Skeletal muscle satellite cell (primary cell): ENCODE measurements at regions not wholly inside any gene's neighbourhood (a gene's known extent, or its start where the extent isn't known, plus 50 kb on each side); places are given as distances from the start of the nearest gene placed in this dataset.

Source experiments
- H3K27me3 ChIP-seq: 2 replicates; pipeline ENCODE4 v1.7.0; 2013; ENCODE audit warnings: low read length; ENCODE audit not compliant: control insufficient read depth, insufficient read depth
- H3K36me3 ChIP-seq: 2 replicates; pipeline ENCODE4 v1.7.0; 2013; ENCODE audit warnings: mild to moderate bottlenecking, control low read depth, low read length; ENCODE audit not compliant: insufficient read depth
- H3K4me1 ChIP-seq: 2 replicates; pipeline ENCODE4 v1.7.0; 2013; ENCODE audit warnings: low read length; ENCODE audit not compliant: control insufficient read depth, insufficient read depth
- H3K4me2 ChIP-seq: 2 replicates; pipeline ENCODE4 v1.7.0; 2013; ENCODE audit warnings: mild to moderate bottlenecking, low read length
- H3K4me3 ChIP-seq: 2 replicates; pipeline ENCODE4 v1.7.0; 2013; ENCODE audit warnings: low read length
- H3K9ac ChIP-seq: 2 replicates; pipeline ENCODE4 v1.7.0; 2013; ENCODE audit warnings: mild to moderate bottlenecking, low read depth, low read length, moderate library complexity
- H3K9me3 ChIP-seq: replicated peaks from 2 replicates; pipeline ENCODE4 v1.7.0; 2013; ENCODE audit warnings: mild to moderate bottlenecking, control low read depth, low read length

GRCh38 chrX:118167361-118167760, 50.8 kb upstream of the KLHL13 start:
- Histone ChIP-seq H3K9ac (no peak overlapping the region), H3K9me3 (no peaks in the 10 kb centered on the region), H3K27me3 (peaks cover 3% of the 10 kb centered on the region), H3K36me3 (no peaks in the 10 kb centered on the region), H3K4me3 (no peak overlapping the region), H3K4me2 (no peak overlapping the region), H3K4me1 (peaks cover 4% of the 10 kb centered on the region)

DNA sequence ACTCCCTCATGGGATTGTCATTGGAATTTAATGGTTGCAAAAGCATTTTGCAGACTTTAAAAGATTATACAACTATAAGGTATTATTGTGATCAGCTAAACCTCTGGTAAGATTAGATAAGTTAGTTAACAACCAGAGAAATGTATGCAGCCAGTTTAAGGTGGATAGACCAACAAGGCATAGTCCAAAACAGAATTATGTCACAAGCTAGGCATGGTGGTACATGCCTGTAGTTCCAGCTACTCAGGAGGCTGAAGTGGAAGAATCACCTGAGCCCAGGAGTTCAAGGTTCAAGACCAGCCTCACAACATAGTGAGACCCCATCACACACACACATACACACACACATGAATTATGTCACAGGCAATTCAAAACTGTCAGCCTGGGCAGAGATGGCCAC, 54.7 kb upstream of the KLHL13 start:
- Histone ChIP-seq H3K36me3 (no peaks in the 10 kb centered on the region), H3K4me3 (no peak overlapping the region), H3K9ac (no peak overlapping the region), H3K4me1 (no peaks in the 10 kb centered on the region), H3K4me2 (no peak overlapping the region), H3K9me3 (no peaks in the 10 kb centered on the region), H3K27me3 (peaks cover 3% of the 10 kb centered on the region)

DNA sequence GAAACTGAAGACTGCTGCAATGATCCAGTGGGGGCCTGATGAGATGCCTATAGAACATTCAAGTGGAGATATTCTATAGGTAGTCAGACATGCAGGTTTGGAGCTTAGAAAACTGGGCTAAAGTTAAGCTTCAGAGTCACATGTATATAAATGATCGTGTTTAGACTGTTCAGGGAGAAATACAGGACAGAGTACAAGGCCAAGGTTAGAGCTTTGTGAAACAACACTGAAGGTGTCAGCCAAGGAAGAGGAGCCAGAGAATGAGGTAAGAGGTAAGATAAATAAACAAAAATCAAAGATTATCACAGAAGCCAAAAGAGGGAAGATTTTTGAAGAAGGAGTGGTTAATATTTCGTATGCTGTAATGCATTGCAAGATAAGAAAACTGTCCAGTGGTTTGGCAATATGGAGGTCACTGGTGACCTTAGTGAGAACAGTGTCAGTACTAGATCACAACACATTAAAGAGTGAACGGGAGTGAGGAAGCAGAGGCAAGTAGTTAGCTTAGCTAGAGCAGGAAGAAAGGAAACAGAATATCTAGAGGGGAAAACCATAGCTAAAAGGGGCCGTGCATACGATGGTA, 58.0 kb upstream of the KLHL13 start:
- Histone ChIP-seq H3K4me3 (no peak overlapping the region), H3K9me3 (no peaks in the 10 kb centered on the region), H3K27me3 (no peaks in the 10 kb centered on the region), H3K4me1 (no peaks in the 10 kb centered on the region), H3K4me2 (no peak overlapping the region), H3K36me3 (no peaks in the 10 kb centered on the region), H3K9ac (no peak overlapping the region)

DNA sequence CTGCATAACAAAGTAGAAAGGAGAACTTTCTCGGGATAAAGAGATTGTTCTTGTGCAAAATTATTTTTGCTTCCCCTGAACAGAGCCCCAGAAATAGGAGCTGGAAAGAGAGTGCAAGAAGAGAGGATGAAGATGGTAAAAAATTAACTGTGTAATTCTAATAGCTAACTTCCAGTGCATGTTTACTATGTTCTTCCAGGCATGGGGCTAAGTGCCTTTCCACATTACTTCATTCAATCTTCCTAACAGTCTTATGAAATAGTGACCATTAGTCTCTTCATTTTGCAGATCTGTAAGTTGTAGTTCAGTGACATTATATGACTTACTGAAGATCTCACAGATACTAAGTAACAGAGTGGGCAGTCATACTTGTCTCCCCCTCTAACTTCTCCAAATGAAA, 61.1 kb upstream of the KLHL13 start:
- Histone ChIP-seq H3K4me2 (no peak overlapping the region), H3K27me3 (no peaks in the 10 kb centered on the region), H3K4me1 (peaks cover 8% of the 10 kb centered on the region), H3K4me3 (no peak overlapping the region), H3K36me3 (no peaks in the 10 kb centered on the region), H3K9me3 (no peaks in the 10 kb centered on the region), H3K9ac (no peak overlapping the region)

DNA sequence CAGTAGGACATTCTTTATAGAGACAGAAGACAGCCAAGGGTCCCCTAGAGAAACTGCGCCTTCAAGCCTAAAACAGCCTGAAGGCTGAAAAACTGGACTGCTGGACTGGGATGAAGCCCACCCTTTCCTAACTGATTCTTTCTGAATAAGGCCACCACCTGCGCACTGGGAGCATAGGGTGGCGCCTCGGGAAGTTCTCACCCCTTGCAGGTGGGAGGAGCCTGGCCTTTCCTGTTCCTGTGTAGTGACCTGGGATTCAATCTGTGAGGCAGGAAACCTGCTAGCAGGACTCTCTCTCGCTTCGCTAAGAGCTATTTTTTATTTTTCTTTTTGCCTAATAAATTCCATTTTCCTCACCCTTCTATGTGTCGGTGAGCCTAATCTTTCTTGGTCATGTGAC, 61.8 kb upstream of the KLHL13 start:
- H3K9me3 ChIP-seq, result no peaks in the 10 kb centered on the region
- no peaks in the 10 kb centered on the region for H3K36me3 ChIP-seq
- H3K27me3 ChIP-seq, result no peaks in the 10 kb centered on the region
- no peak overlapping the region for H3K9ac ChIP-seq
- H3K4me1 ChIP-seq, result peaks cover 8% of the 10 kb centered on the region
- H3K4me3 ChIP-seq, result no peak overlapping the region
- H3K4me2 ChIP-seq, result no peak overlapping the region

DNA sequence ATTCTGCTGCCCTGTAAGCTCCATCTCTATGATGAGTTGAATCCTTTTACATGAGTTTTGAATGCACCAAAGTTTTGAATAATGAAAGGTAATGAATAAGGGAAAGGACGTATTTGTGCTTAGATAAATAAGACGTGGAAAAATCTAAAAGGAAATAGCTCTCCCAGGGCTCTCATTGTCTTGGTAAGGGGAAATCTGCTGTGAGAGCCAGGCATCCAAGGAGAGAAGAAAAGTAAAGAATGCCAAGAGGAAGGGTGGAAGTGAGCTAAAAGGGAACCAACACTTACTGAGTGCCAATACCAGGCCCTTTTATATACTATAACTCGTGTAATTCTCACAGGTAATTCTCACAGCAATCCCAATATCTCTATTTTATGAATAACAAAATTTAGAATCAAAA, 62.6 kb upstream of the KLHL13 start:
- H3K9ac ChIP-seq, result no peak overlapping the region
- no peak overlapping the region for H3K4me2 ChIP-seq
- H3K9me3 ChIP-seq, result no peaks in the 10 kb centered on the region
- peaks cover 8% of the 10 kb centered on the region for H3K4me1 ChIP-seq
- H3K36me3 ChIP-seq, result no peaks in the 10 kb centered on the region
- H3K4me3 ChIP-seq, result no peak overlapping the region
- no peaks in the 10 kb centered on the region for H3K27me3 ChIP-seq

DNA sequence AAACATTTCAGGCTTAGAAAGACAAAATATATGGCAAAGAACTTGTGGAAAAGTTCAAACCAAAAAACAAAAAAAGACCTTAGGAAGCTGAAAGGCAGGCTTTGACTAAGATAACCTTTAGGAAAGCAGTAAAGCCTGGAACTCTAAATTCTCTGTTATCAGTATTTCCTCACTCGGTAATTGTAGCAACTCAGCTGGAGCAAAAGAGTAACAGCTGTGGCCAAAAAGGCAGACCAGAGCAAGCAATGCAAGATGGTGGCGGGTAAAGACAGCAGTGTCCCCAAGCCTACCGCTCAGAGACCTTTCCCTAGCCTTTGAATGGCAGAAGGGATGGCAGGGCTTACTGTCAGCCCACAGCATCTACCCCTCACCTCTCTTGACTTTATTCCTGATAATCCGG, 63.1 kb upstream of the KLHL13 start:
- Histone ChIP-seq H3K4me1 (peaks cover 8% of the 10 kb centered on the region), H3K36me3 (no peaks in the 10 kb centered on the region), H3K9me3 (no peaks in the 10 kb centered on the region), H3K27me3 (no peaks in the 10 kb centered on the region), H3K4me3 (no peak overlapping the region), H3K9ac (no peak overlapping the region), H3K4me2 (no peak overlapping the region)

- H3K36me3 ChIP-seq, result no peaks in the 10 kb centered on the region
- H3K9ac ChIP-seq, result no peak overlapping the region
- no peak overlapping the region for H3K4me3 ChIP-seq
- no peak overlapping the region for H3K4me2 ChIP-seq
- no peaks in the 10 kb centered on the region for H3K27me3 ChIP-seq
- no peaks in the 10 kb centered on the region for H3K9me3 ChIP-seq
- peaks cover 8% of the 10 kb centered on the region for H3K4me1 ChIP-seq
Observed at GRCh38 chrX:118181030-118181429, 64.4 kb upstream of the KLHL13 start.

DNA sequence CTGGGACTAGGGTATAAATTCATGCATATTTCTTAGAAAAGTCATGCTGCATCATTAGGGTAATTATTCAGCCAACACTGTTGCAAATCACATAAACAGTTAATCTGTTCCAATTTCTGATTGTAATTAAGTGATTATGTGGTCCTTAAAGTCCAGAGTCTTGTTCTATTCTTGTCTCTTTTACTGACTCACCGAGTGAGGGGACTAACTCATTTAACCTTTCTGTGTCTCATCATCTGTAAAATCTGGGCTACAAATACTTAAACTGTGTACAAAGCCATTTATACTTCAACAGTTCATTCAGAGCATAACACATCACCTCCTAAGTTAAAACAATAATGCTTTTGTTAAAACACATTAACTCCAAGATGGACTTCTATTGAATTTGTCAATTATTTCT, 65.4 kb upstream of the KLHL13 start:
- H3K36me3 ChIP-seq, result no peaks in the 10 kb centered on the region
- no peak overlapping the region for H3K4me3 ChIP-seq
- no peaks in the 10 kb centered on the region for H3K27me3 ChIP-seq
- H3K9me3 ChIP-seq, result no peaks in the 10 kb centered on the region
- H3K4me1 ChIP-seq, result peaks cover 8% of the 10 kb centered on the region
- H3K4me2 ChIP-seq, result no peak overlapping the region
- H3K9ac ChIP-seq, result no peak overlapping the region

- H3K27me3 ChIP-seq, result no peaks in the 10 kb centered on the region
- no peak overlapping the region for H3K4me3 ChIP-seq
- no peak overlapping the region for H3K9ac ChIP-seq
- H3K4me2 ChIP-seq, result no peak overlapping the region
- H3K4me1 ChIP-seq, result peaks cover 8% of the 10 kb centered on the region
- H3K9me3 ChIP-seq, result no peaks in the 10 kb centered on the region
- no peaks in the 10 kb centered on the region for H3K36me3 ChIP-seq
Observed at GRCh38 chrX:118182681-118183080, 66.1 kb upstream of the KLHL13 start.

DNA sequence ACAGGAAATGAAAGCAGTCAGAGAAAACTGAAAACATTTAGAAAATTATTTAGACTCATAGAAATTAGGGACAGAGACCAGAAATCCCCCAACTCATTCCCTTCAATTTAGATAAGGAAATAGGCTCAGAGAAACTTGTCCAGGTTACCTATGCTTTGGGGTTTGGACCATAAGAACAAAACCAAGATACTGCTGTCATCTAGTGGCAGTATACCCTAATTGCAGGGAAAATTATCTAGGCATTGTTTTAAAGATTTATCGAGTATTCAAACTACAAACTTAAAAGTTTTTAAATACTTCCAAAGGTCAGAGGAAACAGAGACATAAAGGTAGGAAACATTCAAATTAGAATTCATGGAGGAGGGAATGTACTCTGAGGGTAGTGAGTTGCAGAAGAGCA, 67.0 kb upstream of the KLHL13 start:
- Histone ChIP-seq H3K4me3 (no peak overlapping the region), H3K4me2 (no peak overlapping the region)

GRCh38 chrX:118187100-118187499, 70.5 kb upstream of the KLHL13 start:
- Histone ChIP-seq H3K9ac (no peak overlapping the region), H3K36me3 (no peaks in the 10 kb centered on the region), H3K4me2 (no peak overlapping the region), H3K4me3 (no peak overlapping the region), H3K27me3 (peaks cover 4% of the 10 kb centered on the region), H3K9me3 (no peaks in the 10 kb centered on the region), H3K4me1 (peaks cover 4% of the 10 kb centered on the region)

More for the DNA sequence above, 67.0 kb upstream of the KLHL13 start:
- Histone ChIP-seq H3K9ac (no peak overlapping the region), H3K4me1 (peaks cover 8% of the 10 kb centered on the region), H3K9me3 (no peaks in the 10 kb centered on the region), H3K36me3 (no peaks in the 10 kb centered on the region), H3K27me3 (no peaks in the 10 kb centered on the region)
